Left lobe of liver (tissue), 2 donors: ENCODE measurements at regions not wholly inside any gene's neighbourhood (a gene's known extent, or its start where the extent isn't known, plus 50 kb on each side); places are given as distances from the start of the nearest gene placed in this dataset.
A peak's percentile ranks its signal among the peaks of the same experiment; 100 is the strongest.
"Not testable (repeated sequence)": the region's sequence is repeated elsewhere in the genome, so short reads cannot be mapped to it uniquely, and the experiment has no call there.

Experiments
- ATAC-seq: fragments of 200-7000 bp; cut with Tn5 transposase; one replicate; pipeline ENCODE4 v1.9.1; 2020; ENCODE audit warnings: mild to moderate bottlenecking, moderate library complexity
- DNase-seq: peaks from one replicate; pipeline ENCODE4 v3.0.0-alpha.2; 2020; ENCODE audit warnings: low spot score
- donor health status: DM: no; HTN: no; CAD: no; lungs with moderate emphysema.
- donor health status: DM: no; HTN: yes; CAD: no.

- no peak for ATAC-seq
- no peak for DNase-seq
These were observed 697.1 kb upstream of the FAT3 start for GRCh38 chr11:91527380-91528030.

- no peak for ATAC-seq
- no peak for DNase-seq
These were observed 710.9 kb upstream of the FAT3 start for GRCh38 chr11:91513734-91514133.

DNA sequence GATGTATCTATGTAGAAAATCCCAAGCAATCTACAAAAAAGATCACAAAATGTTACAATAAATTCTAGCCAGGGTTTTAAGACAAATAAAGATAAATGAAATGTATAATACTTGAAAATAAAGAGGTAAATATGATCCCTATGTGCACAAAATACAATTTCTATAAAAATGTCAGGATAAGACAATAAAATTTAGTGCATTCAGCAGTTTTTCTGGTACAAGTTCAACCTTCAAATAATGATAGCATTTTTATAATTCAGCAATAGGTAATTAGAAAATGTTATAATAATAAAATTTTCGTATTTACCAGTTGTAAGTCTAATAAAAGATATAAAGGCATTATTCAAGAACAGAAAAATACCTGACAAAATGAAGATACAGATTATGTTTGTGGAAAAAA is 726.8 kb upstream of the FAT3 start:
- no peak for ATAC-seq
- DNase-seq: no peak

GRCh38 chr11:91495837-91496236 is 728.8 kb upstream of the FAT3 start:
- DNase-seq (no peak), ATAC-seq (no peak)

DNA sequence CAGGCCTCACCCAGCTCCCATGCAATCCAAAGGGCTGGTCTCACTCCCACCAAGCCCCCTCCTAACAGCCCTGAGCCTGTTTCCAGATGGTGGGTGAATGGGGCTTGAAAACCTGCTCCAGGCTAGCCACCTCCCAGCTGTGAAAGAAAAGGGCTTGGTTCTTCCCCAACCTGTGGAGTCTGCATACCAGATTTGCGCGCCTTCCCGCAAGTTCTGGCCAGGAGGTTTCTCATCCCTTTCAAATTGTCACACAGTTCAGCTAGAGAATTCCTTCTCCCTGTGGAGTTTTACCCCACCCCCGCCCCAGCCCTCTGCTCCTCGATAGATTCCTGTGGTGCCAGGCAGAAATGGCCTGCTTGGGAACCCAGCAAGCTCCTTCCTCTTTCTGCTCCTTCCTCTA is 734.6 kb upstream of the FAT3 start:
- DNase-seq (no peak), ATAC-seq (no peak)

- not testable (repeated sequence) for DNase-seq, ATAC-seq
These were observed 740.7 kb upstream of the FAT3 start for GRCh38 chr11:91483956-91484355.

- DNase-seq, ATAC-seq: not testable (repeated sequence)
These were observed 742.7 kb upstream of the FAT3 start for GRCh38 chr11:91481875-91482274.

- DNase-seq: no peak
- ATAC-seq: no peak
These were observed 754.0 kb upstream of the FAT3 start for GRCh38 chr11:91470656-91471055.

DNA sequence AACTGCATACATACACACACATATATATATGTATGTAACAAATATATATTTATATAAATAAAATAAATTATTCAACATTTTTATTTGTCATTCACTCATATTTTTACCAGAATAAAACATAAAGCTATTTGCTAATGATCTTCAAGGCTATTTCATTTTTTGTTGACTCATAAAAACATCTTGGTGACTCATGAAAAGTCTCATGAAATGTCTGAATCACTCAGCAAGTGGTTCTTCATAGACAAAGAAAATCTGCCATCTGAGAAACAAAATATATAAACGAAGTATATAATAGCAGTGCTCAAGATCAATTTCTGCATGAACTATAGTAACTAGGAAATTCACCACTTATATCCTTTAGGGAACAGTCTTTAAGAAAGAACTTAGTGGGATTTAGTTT is 764.8 kb upstream of the FAT3 start:
- no peak for DNase-seq
- no peak for ATAC-seq

- no peak for DNase-seq
- ATAC-seq: no peak
These were observed 778.4 kb upstream of the FAT3 start for GRCh38 chr11:91446267-91446666.

DNA sequence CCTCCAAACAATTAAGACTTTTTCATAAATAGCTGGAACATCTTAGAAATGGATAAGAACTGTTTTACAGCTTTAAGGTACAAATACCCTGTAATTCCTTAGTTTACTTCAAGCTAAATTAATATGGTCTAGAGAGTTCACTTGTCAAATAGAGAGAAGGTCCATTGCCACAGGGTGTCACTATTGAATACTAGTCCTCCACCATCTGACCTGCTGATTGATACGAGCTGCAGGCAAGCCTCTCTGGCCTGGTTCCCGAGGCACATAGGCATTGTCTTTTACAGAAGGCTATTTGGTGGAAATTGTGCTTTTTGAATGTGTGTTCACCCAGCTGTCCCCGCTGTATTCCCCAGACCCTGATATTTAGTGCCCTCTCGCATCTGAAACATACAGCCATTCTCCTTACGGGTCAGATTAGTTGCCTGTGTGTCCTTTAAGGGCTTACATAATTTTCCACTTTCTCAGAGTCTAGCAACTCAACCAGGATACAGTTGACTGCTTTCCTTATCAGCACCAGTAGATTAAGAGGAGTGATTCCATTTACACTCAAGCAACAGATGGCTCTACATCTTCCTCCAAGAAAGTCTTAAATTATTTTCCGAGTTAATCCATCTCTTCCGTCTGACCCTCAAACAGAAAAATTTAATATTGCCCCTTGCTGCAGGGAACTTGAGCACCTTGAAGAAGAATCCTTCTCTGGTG is 788.8 kb upstream of the FAT3 start:
- ATAC-seq (peak; percentile 50), DNase-seq (no peak)

DNA sequence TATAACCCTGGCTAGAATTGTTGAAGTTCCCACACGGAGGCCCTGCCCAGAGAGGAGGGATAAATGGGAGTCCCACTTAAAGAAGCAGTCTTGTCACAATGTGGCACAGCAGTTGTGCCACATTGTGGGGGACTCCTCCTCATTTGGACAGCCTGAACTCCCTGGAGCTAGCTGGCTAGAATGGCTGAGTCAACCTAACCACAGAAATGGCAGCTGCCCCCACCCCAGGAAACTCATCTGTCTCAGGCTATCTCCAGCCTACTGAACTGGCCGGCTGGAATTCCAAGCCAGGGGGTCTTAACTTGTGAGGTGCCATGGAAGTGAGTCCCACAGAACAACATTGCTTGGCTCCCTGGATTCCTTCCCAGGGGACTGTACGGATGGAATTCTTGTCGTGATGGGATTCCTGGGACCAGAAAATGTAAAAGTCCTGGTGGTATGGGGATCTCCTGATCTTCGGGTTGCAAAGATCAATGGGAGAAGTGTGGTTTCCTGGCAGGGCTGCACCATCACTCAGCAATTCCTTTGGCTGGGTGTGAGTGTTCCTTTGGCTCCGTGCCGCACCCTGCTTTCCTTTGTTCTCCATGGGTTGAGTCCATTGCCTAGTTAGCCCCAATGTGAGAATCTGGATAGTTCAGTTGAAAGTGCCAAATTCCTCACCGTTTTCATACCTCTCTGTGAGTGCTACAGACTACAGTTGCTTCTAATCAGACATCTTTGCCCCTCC is 791.2 kb upstream of the FAT3 start:
- DNase-seq (no peak), ATAC-seq (no peak)

- ATAC-seq (no peak), DNase-seq (no peak)
These were observed 803.0 kb upstream of the FAT3 start for GRCh38 chr11:91421641-91422040.

GRCh38 chr11:91407842-91408241 is 816.8 kb upstream of the FAT3 start:
- no peak for DNase-seq
- ATAC-seq: no peak

DNA sequence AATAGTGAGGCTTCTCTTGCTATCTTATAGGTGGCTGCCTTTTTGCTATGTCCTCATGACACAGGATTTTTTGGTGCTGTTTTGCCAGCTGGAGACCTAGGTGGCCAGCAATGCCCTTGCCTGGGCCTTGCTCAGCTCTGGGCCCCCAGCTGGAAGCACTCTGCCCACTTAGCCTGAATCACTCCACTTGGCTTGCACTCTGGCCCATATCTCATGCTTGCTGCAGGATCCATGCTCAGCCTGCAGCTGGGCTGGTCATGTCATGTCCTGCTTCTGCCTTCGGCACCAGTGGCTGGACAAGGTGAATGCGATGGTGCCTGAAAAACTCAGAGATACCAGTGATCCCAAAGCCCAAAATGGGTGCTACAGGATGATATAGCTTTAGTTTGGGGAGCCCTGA is 818.6 kb upstream of the FAT3 start:
- ATAC-seq (no peak), DNase-seq (no peak)

GRCh38 chr11:91404344-91404743 is 820.3 kb upstream of the FAT3 start:
- no peak for ATAC-seq
- no peak for DNase-seq

GRCh38 chr11:91397134-91397468 is 827.5 kb upstream of the FAT3 start:
- ATAC-seq (no peak), DNase-seq (no peak)

DNA sequence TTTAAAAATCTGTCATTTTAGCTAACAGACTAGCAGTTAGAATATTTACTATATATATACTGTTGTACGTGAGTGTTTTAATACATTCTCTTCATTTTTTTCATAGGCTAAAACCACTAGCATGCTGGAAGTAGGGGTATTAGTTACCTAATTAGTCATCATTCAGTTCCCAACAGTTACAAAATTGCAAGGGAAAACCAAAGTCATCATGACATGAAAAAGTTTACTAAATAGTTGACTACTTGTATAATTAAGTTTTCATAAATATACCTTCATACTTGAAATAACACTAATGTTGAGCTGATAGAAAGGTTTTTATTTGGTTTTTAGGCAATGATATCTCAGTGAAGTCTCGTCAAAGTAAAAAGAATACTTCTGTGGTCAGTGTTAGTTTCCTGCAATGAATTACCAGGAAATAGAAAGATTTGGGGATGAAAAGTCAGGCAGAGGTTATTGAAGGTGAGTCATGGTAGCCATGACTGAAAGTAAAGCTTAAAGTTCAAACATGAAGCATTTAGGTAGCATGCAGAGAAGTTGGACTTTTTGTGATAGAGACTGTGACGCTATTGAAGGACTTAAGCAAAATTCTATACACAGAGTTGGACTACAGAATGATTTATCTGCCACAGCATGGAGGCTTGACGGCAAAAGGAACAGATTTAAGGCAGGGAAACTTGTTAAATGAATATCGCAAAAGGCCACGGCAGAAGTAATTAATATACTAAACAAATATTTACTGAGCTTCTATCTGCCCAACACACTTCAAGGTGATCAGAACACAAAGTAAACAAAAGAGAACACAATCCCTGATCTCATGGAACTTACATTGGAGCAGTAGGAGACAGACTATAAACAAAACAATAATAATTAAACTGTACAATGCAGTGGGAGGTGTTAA is 828.1 kb upstream of the FAT3 start:
- DNase-seq (no peak), ATAC-seq (no peak)

- no peak for DNase-seq
- no peak for ATAC-seq
These were observed 829.7 kb upstream of the FAT3 start for GRCh38 chr11:91394727-91395414.

DNA sequence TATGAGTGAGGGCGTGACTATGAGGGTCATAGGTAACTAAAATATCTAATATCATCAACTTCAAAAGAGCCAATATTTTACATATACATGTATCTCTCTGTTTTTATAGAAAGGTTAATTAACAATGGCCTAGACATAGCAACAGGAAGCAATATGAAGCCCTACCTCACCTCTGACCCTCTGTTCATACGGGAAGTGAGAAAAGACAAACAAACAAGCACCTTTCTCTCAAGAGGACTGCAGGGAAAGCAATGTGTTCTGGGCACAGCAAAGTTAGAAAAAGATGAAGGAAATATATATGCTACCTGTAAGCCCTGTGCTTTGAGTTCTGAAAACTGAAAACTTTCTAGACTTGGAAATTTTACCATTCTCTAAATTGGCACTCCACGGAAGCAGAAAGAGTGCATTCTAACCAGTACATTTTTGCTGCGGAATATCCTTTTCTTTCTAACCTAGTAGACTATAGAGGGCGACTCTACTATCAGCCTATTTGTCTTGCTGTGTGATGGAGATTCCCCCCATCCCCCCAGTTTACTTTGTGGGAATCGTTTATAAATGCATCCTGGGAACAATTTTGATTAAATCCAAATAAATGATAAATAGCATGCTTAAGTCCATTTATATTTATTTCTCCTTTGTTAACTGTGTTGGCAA is 830.4 kb upstream of the FAT3 start:
- no peak for ATAC-seq
- no peak for DNase-seq
